NB4 (cell line): ENCODE measurements at regions not wholly inside any gene's neighbourhood (a gene's known extent, or its start where the extent isn't known, plus 50 kb on each side); places are given as distances from the start of the nearest gene placed in this dataset.

Source experiments
- DNase-seq: peaks from one replicate; pipeline ENCODE4 v3.0.0; 2010; ENCODE audit warnings: low read depth
- H3K4me3 ChIP-seq: one replicate; pipeline ENCODE4 v1.5.1; 2011; ENCODE audit warnings: mild to moderate bottlenecking, low read depth, low read length, moderate library complexity
- MYC ChIP-seq: IDR thresholded peaks from 2 replicates; pipeline ENCODE4 v1.6.1; 2011; ENCODE audit warnings: low read depth, low read length
- POLR2A ChIP-seq: IDR thresholded peaks from 2 replicates; pipeline ENCODE4 v1.6.1; 2011; ENCODE audit warnings: mild to moderate bottlenecking; ENCODE audit not compliant: insufficient read length; ENCODE audit errors: extremely low read depth
- TF ChIP-seq, protein P1 (sequence below): IDR thresholded peaks from one replicate; pipeline ENCODE4 v1.5.1; 2012; ENCODE audit warnings: low read depth, low read length
- TF ChIP-seq, protein P2 (sequence below): IDR thresholded peaks from 2 replicates; pipeline ENCODE4 v1.6.1; 2011; ENCODE audit warnings: low read depth, low read length

DNA sequence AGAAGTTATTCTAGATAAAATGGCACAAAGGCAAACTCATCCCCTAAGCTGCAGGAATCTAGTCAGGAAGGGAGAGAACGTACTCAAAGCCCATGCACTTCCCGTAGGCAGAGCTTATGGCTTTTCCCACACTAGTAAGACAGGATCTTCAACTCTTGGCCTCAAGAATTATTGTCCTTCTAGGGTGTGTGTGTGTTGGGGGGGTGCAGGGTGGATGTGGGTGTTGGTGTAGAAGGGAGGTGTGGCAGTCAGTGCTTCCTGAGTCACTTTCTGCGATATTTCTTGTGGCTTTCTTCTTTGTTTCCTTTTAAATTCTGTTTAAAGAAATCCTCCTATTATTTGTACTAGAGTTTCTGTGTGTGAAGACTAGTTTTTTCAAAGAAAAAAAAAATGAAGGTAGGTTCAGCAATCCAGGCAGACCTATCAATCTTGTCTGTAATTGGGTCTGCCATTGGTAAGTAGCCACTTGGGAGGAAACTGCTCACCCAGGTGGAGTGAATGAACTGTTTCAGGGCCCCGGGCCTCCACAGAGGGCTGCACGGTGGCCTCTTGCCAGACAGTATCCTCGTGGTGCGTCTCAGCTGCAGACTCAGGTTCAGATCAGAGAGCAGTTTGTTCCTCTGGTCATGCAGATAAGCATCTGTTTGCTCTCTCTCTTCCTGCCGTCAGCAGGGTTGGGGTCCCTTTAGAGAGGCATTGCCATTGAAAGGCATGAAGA, 131.9 kb downstream of the NPR3 start:
- TF ChIP-seq, protein P1, sequence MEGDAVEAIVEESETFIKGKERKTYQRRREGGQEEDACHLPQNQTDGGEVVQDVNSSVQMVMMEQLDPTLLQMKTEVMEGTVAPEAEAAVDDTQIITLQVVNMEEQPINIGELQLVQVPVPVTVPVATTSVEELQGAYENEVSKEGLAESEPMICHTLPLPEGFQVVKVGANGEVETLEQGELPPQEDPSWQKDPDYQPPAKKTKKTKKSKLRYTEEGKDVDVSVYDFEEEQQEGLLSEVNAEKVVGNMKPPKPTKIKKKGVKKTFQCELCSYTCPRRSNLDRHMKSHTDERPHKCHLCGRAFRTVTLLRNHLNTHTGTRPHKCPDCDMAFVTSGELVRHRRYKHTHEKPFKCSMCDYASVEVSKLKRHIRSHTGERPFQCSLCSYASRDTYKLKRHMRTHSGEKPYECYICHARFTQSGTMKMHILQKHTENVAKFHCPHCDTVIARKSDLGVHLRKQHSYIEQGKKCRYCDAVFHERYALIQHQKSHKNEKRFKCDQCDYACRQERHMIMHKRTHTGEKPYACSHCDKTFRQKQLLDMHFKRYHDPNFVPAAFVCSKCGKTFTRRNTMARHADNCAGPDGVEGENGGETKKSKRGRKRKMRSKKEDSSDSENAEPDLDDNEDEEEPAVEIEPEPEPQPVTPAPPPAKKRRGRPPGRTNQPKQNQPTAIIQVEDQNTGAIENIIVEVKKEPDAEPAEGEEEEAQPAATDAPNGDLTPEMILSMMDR: no peak
- TF ChIP-seq MYC (no peak), POLR2A (no peak)
- TF ChIP-seq, protein P2, sequence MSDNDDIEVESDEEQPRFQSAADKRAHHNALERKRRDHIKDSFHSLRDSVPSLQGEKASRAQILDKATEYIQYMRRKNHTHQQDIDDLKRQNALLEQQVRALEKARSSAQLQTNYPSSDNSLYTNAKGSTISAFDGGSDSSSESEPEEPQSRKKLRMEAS: no peak
- H3K4me3 ChIP-seq: no peak overlapping the region

DNA sequence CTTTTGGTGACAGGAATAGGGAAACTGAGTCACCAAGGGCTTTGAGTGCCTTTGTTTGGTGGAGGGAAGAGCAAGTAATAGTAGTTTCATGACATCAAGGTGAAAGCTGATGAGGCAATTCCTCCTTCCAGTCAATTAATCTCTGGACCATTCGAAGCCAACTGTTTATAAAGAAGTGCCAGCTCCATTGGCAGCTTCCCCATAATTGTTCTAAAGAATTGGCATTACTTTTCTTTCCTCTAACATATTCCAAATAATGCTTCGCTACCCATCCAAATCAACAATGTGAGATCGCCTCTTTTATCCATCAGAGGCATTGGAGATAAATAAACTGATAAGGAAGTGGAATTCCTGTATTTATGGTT, 132.4 kb downstream of the NPR3 start:
- TF ChIP-seq POLR2A (no peak), MYC (no peak)
- TF ChIP-seq, protein P1: no peak
- TF ChIP-seq, protein P2: no peak
- no peak overlapping the region for H3K4me3 ChIP-seq
- DNase-seq: no peak

More for the DNA sequence above, 131.9 kb downstream of the NPR3 start:
- no peak for DNase-seq

DNA sequence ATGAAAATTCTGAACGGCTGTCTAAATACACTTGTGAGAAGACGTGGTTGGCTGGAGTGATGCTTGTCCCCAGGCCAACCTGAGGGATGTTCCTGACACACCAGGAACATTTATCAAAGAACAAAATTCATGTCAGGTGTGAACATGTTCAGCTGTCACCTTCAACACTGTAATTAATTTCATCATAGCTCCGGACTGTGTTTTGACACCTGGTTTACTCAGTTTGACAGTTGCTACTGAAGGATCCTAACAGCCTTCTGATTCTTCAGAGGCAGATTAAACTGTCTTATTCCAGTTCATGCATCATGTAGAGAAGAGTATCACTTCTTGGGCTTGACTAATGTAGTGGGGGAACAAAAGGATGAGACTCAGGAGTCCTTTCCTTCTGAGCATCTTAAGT, 134.1 kb downstream of the NPR3 start:
- no peak overlapping the region for H3K4me3 ChIP-seq
- no peak for TF ChIP-seq POLR2A
- TF ChIP-seq MYC: no peak
- TF ChIP-seq, protein P1: no peak
- TF ChIP-seq, protein P2: no peak
- DNase-seq: no peak

DNA sequence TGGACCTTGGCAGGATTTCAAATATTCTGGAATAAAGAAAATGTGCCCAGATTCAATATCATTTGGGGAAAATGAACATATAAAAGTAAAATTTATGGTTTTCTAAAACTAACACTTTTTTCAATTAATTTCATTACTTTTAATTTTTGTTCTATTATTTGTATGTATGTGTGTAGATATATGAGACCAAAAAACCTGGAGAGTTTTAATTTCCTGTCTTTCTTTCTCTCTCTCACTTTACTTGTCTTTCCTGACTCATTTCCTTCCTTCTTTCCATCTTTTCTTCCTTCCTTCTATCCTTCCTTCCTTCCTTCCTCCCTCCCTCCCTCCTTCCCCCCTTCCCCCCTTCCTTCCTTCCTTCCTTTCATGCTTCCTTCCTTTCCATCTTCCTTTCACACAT, 137.0 kb downstream of the NPR3 start:
- H3K4me3 ChIP-seq: no peak overlapping the region
- TF ChIP-seq POLR2A: no peak
- no peak for TF ChIP-seq MYC
- TF ChIP-seq, protein P1: no peak
- TF ChIP-seq, protein P2: no peak
- no peak for DNase-seq

DNA sequence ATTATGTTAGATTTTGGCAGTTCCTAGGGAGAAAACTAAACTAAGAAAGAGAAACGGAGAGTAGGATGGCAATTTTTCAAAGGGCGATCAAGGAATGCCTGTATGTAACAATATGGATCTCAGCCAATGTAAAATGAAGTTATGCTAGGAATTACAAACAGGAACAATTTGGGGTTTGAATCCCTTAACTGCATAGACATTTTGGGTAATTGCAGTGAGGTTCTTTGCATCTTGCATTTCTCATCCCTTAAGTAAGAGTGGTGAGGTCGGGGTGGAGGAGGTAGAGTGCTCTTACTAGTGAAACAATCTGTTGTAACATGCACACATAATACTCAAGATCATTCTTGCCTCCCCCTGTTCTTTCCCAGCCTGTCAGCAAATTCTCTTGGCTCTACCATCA, 137.6 kb downstream of the NPR3 start:
- H3K4me3 ChIP-seq: no peak overlapping the region
- DNase-seq: no peak
- no peak for TF ChIP-seq MYC
- TF ChIP-seq, protein P1: no peak
- TF ChIP-seq, protein P2: no peak
- no peak for TF ChIP-seq POLR2A
